Neural cell (in vitro differentiated cells): ENCODE measurements at regions not wholly inside any gene's neighbourhood (a gene's known extent, or its start where the extent isn't known, plus 50 kb on each side); places are given as distances from the start of the nearest gene placed in this dataset.

ENCODE experiments used
- CTCF ChIP-seq: fragments of 450-650 bp; IDR thresholded peaks from 2 replicates; pipeline ENCODE4 v1.5.1; 2014; ENCODE audit warnings: antibody characterized with exemption, mild to moderate bottlenecking, moderate library complexity; ENCODE audit not compliant: poor library complexity, severe bottlenecking
- EZH2 ChIP-seq: fragments of 200-600, 300-800 bp; shearing (Covaris generic), sonication (generic); IDR thresholded peaks from 2 replicates; pipeline ENCODE4 v1.6.1; 2014; ENCODE audit warnings: antibody characterized with exemption, low read length, borderline replicate concordance, mild to moderate bottlenecking; ENCODE audit not compliant: insufficient read depth, poor library complexity, severe bottlenecking
- POLR2AphosphoS5 ChIP-seq: IDR thresholded peaks from 2 replicates; pipeline ENCODE4 v1.6.1; 2012
- REST ChIP-seq: IDR thresholded peaks from 2 replicates; pipeline ENCODE4 v1.6.1; 2012; ENCODE audit warnings: borderline replicate concordance

DNA sequence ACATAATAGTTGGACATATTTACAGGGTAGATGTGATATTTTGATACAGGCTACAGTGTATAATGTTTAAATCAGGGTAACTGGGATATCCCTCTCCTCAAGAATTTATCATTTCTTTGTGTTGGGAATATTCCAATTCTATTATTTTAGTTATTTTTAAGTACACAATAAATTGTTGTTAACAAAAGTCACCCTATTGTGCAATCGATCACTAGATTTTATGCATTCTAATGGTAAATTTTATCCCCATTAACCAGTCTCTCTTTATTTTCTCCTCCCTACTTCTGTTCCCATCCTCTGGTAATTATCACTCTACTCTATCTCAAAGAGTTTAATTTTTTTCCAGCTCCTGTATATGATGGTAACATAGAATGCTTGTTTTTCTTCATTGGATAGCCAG lies 1631.9 kb upstream of the PABPC4L start:
- no peak for TF ChIP-seq CTCF
- TF ChIP-seq REST, result no peak
- TF ChIP-seq EZH2, result no peak
- no peak for TF ChIP-seq POLR2AphosphoS5
